Tibial nerve (tissue), 4 donors: ENCODE measurements at regions not wholly inside any gene's neighbourhood (a gene's known extent, or its start where the extent isn't known, plus 50 kb on each side); places are given as distances from the start of the nearest gene placed in this dataset.

ENCODE experiments used
- DNase-seq, 2 donors: peaks; one replicate each; pipeline ENCODE4 v3.0.0-alpha.2; 2019; ENCODE audit warnings: low spot score in 2 of 2
- H3K27ac ChIP-seq, 4 donors: fragments of 200-600 bp; sonication (generic) in 3 of 4; one replicate each; pipeline ENCODE4 v1.5.1; 2017 to 2019; ENCODE audit warnings: mild to moderate bottlenecking in 1 of 4
- H3K27me3 ChIP-seq, 2 donors: fragments of 200-600 bp; sonication (generic) in 1 of 2; one replicate each; pipeline versions ENCODE4 v1.5.1 to v1.6.0; 2017 to 2019
- H3K36me3 ChIP-seq, 3 donors: fragments of 200-600 bp; sonication (generic); one replicate each; pipeline ENCODE4 v1.5.1; 2018 to 2019
- H3K4me1 ChIP-seq, 4 donors: fragments of 200-600 bp; sonication (generic) in 3 of 4; one replicate each; pipeline ENCODE4 v1.5.1; 2017 to 2019
- H3K4me3 ChIP-seq, 4 donors: fragments of 200-600 bp; sonication (generic) in 3 of 4; one replicate each; pipeline ENCODE4 v1.5.1; 2017 to 2019; ENCODE audit warnings: mild to moderate bottlenecking in 1 of 4, moderate library complexity in 1 of 4
- H3K9me3 ChIP-seq, 4 donors: fragments of 200-600 bp; sonication (generic) in 3 of 4; one replicate each; pipeline ENCODE4 v1.5.1; 2017 to 2019
- EP300 ChIP-seq, 2 donors: sonication (generic); formaldehyde crosslinking; IDR thresholded peaks; one replicate each; pipeline ENCODE4 v1.6.1; 2017; ENCODE audit warnings: antibody characterized with exemption in 2 of 2, mild to moderate bottlenecking in 1 of 2
- POLR2A ChIP-seq, 2 donors: fragments of 450-650 bp; IDR thresholded peaks; one replicate each; pipeline ENCODE4 v1.6.1; 2017; ENCODE audit warnings: antibody characterized with exemption in 2 of 2, mild to moderate bottlenecking in 2 of 2, moderate library complexity in 2 of 2
- WGBS, 2 donors: methylation state at CpG; one replicate each; pipeline ENCODE4 v1.1.5; 2018; 5-methylcytosine and 5-hydroxymethylcytosine counted together
- TF ChIP-seq, protein P1 (sequence below), 5 experiments: fragments of 200-600 bp in 3 of 5; fragments of 450-650 bp in 2 of 5; sonication (generic) in 3 of 5; IDR thresholded peaks; one replicate each; pipeline ENCODE4 v1.5.1; 2016 to 2019; ENCODE audit warnings: antibody characterized with exemption in 5 of 5, mild to moderate bottlenecking in 3 of 5, moderate library complexity in 2 of 5

DNA sequence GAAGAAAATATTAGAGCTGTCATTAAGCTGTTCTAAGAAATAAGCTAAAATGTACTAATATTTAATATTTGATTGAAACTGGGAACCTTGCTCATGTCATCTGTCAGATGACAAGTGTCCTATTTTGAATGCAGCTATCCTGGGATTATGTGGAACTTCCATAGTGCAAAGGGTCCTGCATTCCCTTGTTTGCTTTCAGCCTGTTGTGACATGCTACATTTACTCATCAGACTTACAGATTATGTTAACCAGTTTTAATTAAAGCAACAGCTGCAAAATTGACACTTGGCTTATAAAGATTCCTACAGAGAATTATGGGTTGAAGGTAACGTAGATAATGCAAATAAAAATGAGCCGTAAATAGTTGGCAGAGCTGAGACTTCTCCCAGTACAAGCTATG, 458.4 kb upstream of the RGS6 start:
- WGBS, 2 donors, result 89 to 95% methylated on average over 2 of the region's 2 CpGs
- Histone ChIP-seq H3K9me3 (no peaks in the 10 kb centered on the region), H3K4me1 (peaks cover 0 to 52% (median 16%) of the 10 kb centered on the region in 4 donors), H3K36me3 (no peaks in the 10 kb centered on the region), H3K27ac (no peak overlapping the region), H3K27me3 (no peaks in the 10 kb centered on the region), H3K4me3 (no peak overlapping the region)
- no peak for DNase-seq
- TF ChIP-seq, protein P1, sequence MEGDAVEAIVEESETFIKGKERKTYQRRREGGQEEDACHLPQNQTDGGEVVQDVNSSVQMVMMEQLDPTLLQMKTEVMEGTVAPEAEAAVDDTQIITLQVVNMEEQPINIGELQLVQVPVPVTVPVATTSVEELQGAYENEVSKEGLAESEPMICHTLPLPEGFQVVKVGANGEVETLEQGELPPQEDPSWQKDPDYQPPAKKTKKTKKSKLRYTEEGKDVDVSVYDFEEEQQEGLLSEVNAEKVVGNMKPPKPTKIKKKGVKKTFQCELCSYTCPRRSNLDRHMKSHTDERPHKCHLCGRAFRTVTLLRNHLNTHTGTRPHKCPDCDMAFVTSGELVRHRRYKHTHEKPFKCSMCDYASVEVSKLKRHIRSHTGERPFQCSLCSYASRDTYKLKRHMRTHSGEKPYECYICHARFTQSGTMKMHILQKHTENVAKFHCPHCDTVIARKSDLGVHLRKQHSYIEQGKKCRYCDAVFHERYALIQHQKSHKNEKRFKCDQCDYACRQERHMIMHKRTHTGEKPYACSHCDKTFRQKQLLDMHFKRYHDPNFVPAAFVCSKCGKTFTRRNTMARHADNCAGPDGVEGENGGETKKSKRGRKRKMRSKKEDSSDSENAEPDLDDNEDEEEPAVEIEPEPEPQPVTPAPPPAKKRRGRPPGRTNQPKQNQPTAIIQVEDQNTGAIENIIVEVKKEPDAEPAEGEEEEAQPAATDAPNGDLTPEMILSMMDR (IDR thresholded peaks at IDR 0.05), result no peak
- TF ChIP-seq EP300 (IDR thresholded peaks at IDR 0.05) (no peak), POLR2A (IDR thresholded peaks at IDR 0.05) (no peak)

DNA sequence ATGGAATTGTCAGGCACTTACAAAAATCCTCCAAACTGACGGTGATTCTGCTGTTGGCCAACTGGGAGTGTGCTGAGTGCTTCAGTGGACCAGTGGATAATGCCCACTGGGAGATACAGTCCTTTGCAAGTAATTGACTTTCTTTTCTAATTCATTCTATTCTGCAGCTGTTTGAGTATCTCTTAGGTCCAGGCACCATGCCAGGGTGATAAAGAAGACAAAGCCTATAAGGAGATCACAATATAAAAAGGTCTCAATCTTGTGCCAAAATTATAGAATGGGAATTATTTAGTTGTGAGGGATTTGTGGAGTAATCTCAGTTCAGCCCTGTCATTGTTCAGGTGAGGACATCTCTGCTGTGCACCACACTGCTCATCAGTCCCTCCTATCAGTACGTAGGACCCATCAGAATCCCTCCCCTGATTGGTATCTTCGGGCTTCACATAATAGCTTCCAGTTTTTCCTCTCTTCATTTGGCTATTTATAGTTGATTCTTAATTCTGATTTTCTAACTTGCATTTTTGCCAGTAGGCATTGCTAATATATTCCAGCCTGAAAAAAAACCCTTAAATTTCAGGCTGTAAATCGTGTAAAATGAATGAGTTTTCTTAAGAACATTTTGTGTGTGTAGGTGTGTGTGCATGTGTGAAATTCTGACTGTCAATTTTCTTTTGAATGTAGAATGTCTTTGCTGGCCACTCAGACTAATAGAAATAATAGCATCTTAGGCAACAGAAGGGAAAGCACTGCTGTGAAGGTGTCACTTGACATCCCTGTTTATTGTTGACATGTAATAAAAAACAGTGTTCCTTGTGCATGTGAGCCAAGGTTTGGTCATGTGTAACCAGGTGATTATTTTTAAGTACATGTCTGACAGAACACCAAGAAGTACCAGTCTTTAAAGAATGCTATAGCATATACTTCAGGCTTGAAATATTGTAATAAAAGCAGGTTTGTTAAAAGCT, 457.6 kb upstream of the RGS6 start:
- no peak for DNase-seq
- Histone ChIP-seq H3K36me3 (no peaks in the 10 kb centered on the region), H3K4me3 (no peak overlapping the region), H3K9me3 (no peaks in the 10 kb centered on the region), H3K4me1 (peaks cover 0 to 52% (median 13%) of the 10 kb centered on the region in 4 donors), H3K27me3 (no peaks in the 10 kb centered on the region), H3K27ac (no peak overlapping the region)
- WGBS, 2 donors, result 59 to 60% methylated on average over 4 of the region's 4 CpGs
- TF ChIP-seq, protein P1 (IDR thresholded peaks at IDR 0.05), result no peak
- no peak for TF ChIP-seq EP300 (IDR thresholded peaks at IDR 0.05)
- no peak for TF ChIP-seq POLR2A (IDR thresholded peaks at IDR 0.05)

DNA sequence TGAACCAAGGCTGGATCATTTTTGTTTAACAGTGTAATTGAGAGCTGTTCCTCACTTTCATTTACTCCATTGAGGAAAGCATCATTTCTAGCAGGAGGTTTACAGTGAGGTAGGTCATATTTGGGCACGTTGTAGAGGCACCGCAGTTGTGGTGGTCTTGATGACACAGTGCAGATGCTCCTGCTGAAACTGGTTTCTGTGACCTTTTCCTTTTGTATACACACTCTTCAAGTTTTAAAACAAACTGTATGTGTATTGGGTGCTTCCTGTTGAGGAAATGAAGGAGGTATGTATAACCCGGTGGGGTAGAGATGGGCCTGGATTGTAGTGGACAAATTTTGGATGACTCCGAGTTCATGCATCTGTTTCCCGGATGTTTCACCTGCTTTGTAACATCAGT, 456.3 kb upstream of the RGS6 start:
- H3K36me3 ChIP-seq, result no peaks in the 10 kb centered on the region
- no peaks in the 10 kb centered on the region for H3K27me3 ChIP-seq
- H3K27ac ChIP-seq, result no peak overlapping the region
- peaks cover 0 to 48% (median 11%) of the 10 kb centered on the region in 4 donors for H3K4me1 ChIP-seq
- H3K9me3 ChIP-seq, result no peaks in the 10 kb centered on the region
- no peak for DNase-seq
- H3K4me3 ChIP-seq, result no peak overlapping the region
- 59 to 69% methylated on average over 5 of the region's 5 CpGs for WGBS, 2 donors
- TF ChIP-seq POLR2A (IDR thresholded peaks at IDR 0.05) (no peak), EP300 (IDR thresholded peaks at IDR 0.05) (no peak)
- TF ChIP-seq, protein P1 (IDR thresholded peaks at IDR 0.05), result no peak

DNA sequence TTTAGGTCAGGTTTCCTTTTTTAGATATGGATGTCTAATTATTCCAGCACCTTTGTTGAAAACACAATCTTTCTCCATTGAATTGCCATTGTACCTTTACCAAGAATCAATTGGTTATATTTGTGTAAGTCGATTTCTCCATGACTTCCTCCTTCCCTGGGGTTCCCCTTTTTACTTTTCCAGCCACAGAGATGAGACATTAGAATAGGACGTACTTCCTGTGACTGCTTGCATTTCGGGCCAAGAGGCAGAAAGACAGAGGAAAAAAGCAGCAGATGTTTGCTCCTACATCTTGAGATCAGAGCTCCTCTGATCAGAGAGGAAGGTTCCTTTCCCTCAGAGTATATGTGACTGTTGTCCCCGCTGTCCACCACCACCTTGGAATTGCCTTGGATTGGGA, 453.7 kb upstream of the RGS6 start:
- Histone ChIP-seq H3K4me3 (no peak overlapping the region), H3K9me3 (no peaks in the 10 kb centered on the region), H3K36me3 (no peaks in the 10 kb centered on the region), H3K27me3 (no peaks in the 10 kb centered on the region), H3K27ac (peak overlapping the region in 2 of 4 donors; percentile 36 to 70), H3K4me1 (peaks cover 0 to 71% (median 19%) of the 10 kb centered on the region in 4 donors)
- TF ChIP-seq, protein P1 (IDR thresholded peaks at IDR 0.05), result no peak
- peak in 1 of 2 donors; percentile 65 for TF ChIP-seq EP300 (IDR thresholded peaks at IDR 0.05)
- no peak for DNase-seq
- 59% methylated on average over 4 of the region's 4 CpGs for WGBS, 2 donors

DNA sequence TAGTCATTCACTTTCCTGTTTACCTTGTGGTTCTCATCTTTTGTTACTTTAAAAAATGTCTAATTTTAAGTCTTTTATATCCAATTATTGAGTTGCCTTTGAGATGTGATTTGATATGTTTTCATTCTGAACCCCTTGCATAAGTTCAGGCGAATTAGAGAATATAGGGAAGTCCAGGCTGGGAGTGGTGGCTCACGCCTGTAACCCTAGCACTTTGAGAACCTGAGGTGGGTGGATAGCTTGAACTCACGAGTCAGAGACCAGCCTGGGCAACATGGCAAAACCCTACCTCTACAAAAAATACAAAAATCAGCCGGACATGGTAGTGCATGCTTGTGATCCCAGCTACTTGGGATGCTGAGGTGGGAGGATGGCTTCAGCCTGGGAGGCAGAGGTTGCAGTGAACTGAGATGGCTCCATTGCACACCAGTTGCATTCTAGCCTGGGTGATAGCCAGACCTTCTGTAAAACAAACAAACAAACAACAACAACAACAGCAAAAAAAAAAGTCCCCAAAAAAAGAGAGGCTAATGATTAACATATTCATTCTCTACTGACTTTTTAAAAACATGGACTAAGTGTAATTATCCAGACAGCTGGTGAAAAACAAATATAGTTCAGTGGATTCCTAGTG, 451.1 kb upstream of the RGS6 start:
- H3K27ac ChIP-seq, result peak overlapping the region in 2 of 4 donors; percentile 58 to 64
- TF ChIP-seq, protein P1 (IDR thresholded peaks at IDR 0.05), result no peak
- TF ChIP-seq EP300 (IDR thresholded peaks at IDR 0.05), result no peak
- TF ChIP-seq POLR2A (IDR thresholded peaks at IDR 0.05), result no peak

More for the DNA sequence above, 451.1 kb upstream of the RGS6 start:
- H3K4me3 ChIP-seq, result no peak overlapping the region
- 79 to 90% methylated on average over 4 of the region's 4 CpGs for WGBS, 2 donors
- H3K27me3 ChIP-seq, result no peaks in the 10 kb centered on the region
- H3K36me3 ChIP-seq, result no peaks in the 10 kb centered on the region
- DNase-seq, result no peak
- H3K4me1 ChIP-seq, result peaks cover 0 to 70% (median 15%) of the 10 kb centered on the region in 4 donors
- no peaks in the 10 kb centered on the region for H3K9me3 ChIP-seq
